ENCODE measurements at regions not wholly inside any gene's neighbourhood (a gene's known extent, or its start where the extent isn't known, plus 50 kb on each side); places are given as distances from the start of the nearest gene placed in this dataset.

- no peak overlapping the region for H3K4me3 ChIP-seq (ENCODE audit: low read depth, low read length)
- TF ChIP-seq CTCF (IDR thresholded peaks at IDR 0.05; ENCODE audit: borderline replicate concordance, insufficient read depth, low read depth, low read length) = no peak
Observed at GRCh38 chr1:95506736-95507414, 272.9 kb downstream of the RWDD3 start.

- no peak for TF ChIP-seq CTCF (IDR thresholded peaks at IDR 0.05; ENCODE audit: borderline replicate concordance, insufficient read depth, low read depth, low read length)
- H3K4me3 ChIP-seq (ENCODE audit: low read depth, low read length) = no peak overlapping the region
Observed at GRCh38 chr1:95509989-95510388, 276.0 kb downstream of the RWDD3 start.

- H3K4me3 ChIP-seq (ENCODE audit: low read depth, low read length) = no peak overlapping the region
- no peak for TF ChIP-seq CTCF (IDR thresholded peaks at IDR 0.05; ENCODE audit: borderline replicate concordance, insufficient read depth, low read depth, low read length)
Observed at GRCh38 chr1:95512925-95513324, 278.9 kb downstream of the RWDD3 start.

- no peak for TF ChIP-seq CTCF (IDR thresholded peaks at IDR 0.05; ENCODE audit: borderline replicate concordance, insufficient read depth, low read depth, low read length)
Observed at GRCh38 chr1:95517506-95517905, 283.5 kb downstream of the RWDD3 start.

GRCh38 chr1:95518310-95518709 is 284.3 kb downstream of the RWDD3 start:
- no peak for TF ChIP-seq CTCF (IDR thresholded peaks at IDR 0.05; ENCODE audit: borderline replicate concordance, insufficient read depth, low read depth, low read length)
- no peak overlapping the region for H3K4me3 ChIP-seq (ENCODE audit: low read depth, low read length)

More at GRCh38 chr1:95517506-95517905, 283.5 kb downstream of the RWDD3 start:
- H3K4me3 ChIP-seq (ENCODE audit: low read depth, low read length) = no peak overlapping the region

- H3K4me3 ChIP-seq (ENCODE audit: low read depth, low read length) = no peak overlapping the region
- no peak for TF ChIP-seq CTCF (IDR thresholded peaks at IDR 0.05; ENCODE audit: borderline replicate concordance, insufficient read depth, low read depth, low read length)
Observed at GRCh38 chr1:95520390-95520789, 286.4 kb downstream of the RWDD3 start.

- no peak for TF ChIP-seq CTCF (IDR thresholded peaks at IDR 0.05; ENCODE audit: borderline replicate concordance, insufficient read depth, low read depth, low read length)
- H3K4me3 ChIP-seq (ENCODE audit: low read depth, low read length) = no peak overlapping the region
Observed at GRCh38 chr1:95532335-95532734, 298.3 kb downstream of the RWDD3 start.
